Fibroblast of the aortic adventitia (primary cell): ENCODE measurements at regions not wholly inside any gene's neighbourhood (a gene's known extent, or its start where the extent isn't known, plus 50 kb on each side); places are given as distances from the start of the nearest gene placed in this dataset.

Experiments
- DNase-seq: peaks from one replicate; pipeline ENCODE4 v3.0.0-alpha.2; 2010; ENCODE audit warnings: low read depth
- H3K4me3 ChIP-seq: 2 replicates; pipeline ENCODE4 v1.5.1; 2011; ENCODE audit warnings: low read depth, mild to moderate bottlenecking, control low read depth, low read length, moderate library complexity
- CTCF ChIP-seq: IDR thresholded peaks from 2 replicates; pipeline ENCODE4 v1.5.1; 2011; ENCODE audit warnings: mild to moderate bottlenecking, low read length, control low read depth, inconsistent platforms; ENCODE audit not compliant: insufficient read depth

GRCh38 chr12:75833268-75833667 is 198.3 kb downstream of the PHLDA1 start:
- TF ChIP-seq CTCF, result no peak
- H3K4me3 ChIP-seq, result no peak overlapping the region
- DNase-seq, result no peak

- peak; percentile 70 for DNase-seq
- no peak for TF ChIP-seq CTCF
- no peak overlapping the region for H3K4me3 ChIP-seq
Observed at GRCh38 chr12:75831402-75831801, 200.2 kb downstream of the PHLDA1 start.

GRCh38 chr12:75827061-75827460 is 204.5 kb downstream of the PHLDA1 start:
- no peak for TF ChIP-seq CTCF
- no peak overlapping the region for H3K4me3 ChIP-seq
- DNase-seq, result no peak

- DNase-seq, result peak; percentile 69
- no peak overlapping the region for H3K4me3 ChIP-seq
- TF ChIP-seq CTCF, result no peak
Observed at GRCh38 chr12:75825686-75826085, 205.9 kb downstream of the PHLDA1 start.

GRCh38 chr12:75823475-75823874 is 208.1 kb downstream of the PHLDA1 start:
- DNase-seq, result no peak
- H3K4me3 ChIP-seq, result no peak overlapping the region

GRCh38 chr12:75822416-75822815 is 209.2 kb downstream of the PHLDA1 start:
- no peak overlapping the region for H3K4me3 ChIP-seq
- no peak for TF ChIP-seq CTCF
- DNase-seq, result no peak

More at GRCh38 chr12:75823475-75823874, 208.1 kb downstream of the PHLDA1 start:
- no peak for TF ChIP-seq CTCF

- peak; percentile 98 for DNase-seq
- peak overlapping the region; percentile 16 for H3K4me3 ChIP-seq
- peak; percentile 39 for TF ChIP-seq CTCF
Observed at GRCh38 chr12:75820848-75821578, 210.6 kb downstream of the PHLDA1 start.
